HG02852 (cell line): ENCODE measurements at regions not wholly inside any gene's neighbourhood (a gene's known extent, or its start where the extent isn't known, plus 50 kb on each side); places are given as distances from the start of the nearest gene placed in this dataset.
"Not testable (repeated sequence)": the region's sequence is repeated elsewhere in the genome, so short reads cannot be mapped to it uniquely, and the experiment has no call there.

Experiments
- ATAC-seq: cut with Tn5 transposase; IDR thresholded peaks from one replicate; pipeline ENCODE4 v1.9.1; 2021; ENCODE audit warnings: mild to moderate bottlenecking, moderate library complexity; ENCODE audit not compliant: unreplicated experiment

- no peak for ATAC-seq
Measured at GRCh38 chr12:129959889-129960288, 56.1 kb upstream of the TMEM132D start.

DNA sequence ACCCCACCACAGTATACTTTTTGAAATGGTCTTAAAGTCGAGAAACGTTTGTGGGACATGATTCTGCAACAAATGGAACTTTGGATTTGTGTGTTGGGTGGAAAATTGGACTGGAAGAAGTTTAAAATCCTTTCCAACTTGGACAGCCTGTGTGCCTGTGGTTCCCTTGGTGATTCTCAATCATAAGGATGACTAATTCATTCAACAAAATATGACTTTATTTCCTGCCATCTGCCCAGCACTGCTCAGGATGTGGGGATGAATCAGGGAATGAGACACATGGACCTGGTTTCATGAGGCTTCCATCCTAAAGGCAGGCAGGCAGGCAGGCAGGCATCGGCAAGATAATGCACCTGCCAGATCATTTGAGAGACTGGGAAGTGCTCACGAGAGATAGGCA lies 57.3 kb upstream of the TMEM132D start:
- no peak for ATAC-seq

DNA sequence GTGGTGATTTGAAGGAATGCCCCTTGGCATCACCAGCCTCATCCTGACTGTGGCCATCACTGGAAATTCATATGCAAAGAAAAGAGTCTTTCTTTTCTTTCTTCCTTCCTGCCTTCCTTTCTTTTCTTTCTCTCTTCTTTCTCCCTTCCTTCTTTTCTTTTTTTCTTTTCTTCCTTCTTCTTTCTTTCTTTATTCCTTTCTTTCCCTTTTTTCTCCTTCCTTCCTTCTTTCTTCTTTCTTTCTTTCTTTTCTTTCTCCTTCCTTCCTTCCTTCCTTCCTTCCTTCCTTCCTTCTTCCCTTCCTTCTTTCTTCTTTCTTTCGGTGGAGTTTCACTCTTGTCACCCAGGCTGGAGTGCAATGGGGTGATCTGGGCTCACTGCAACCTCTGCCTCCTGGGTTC lies 58.0 kb upstream of the TMEM132D start:
- ATAC-seq = no peak

DNA sequence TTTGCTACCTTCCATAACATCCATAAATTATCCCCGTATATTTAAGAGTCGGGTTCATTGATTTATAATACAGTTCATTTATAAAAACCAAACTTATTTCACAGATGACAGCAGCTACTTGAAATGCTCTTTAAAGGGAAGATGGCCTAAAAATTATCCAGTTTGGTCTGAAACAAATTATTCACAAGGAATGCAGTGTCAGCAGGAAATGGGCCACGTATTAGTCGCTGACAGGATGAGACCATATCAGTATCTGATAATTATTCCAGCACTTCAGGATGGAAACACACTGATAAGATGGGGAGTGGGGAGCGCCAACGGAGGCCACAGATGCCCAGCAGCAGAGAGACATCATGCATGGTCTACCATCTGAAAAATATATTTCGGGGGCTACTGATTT lies 60.5 kb upstream of the TMEM132D start:
- ATAC-seq = no peak

DNA sequence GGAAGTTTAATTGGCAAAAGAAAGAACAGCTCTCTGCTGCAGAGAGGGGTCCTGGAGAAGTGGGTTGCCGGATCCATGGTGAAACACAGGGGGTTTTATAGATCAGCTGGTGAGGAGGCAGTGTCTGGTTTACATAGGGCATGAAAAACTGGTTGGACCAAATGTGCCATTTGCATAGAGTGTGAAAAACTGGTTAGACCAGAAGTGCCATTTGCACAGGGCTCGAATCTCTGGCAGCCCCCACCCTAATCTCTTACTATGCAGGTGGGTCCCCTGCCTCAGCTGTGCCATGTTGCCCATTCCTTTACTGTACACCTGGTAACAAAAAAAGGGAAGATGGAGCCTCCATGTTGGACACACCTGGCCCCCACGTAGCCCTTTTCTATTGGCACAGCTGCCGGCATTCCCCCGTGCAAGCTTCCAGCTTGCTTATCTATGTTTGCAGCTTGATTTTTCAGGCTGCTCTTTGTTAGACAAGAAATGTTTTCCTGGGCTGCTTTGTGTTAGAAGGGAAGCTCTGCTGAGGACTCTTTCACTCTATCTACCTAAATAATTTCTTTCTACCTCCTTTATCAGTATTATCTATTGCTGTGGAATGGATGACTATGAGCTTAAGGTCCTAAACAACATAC lies 61.1 kb upstream of the TMEM132D start:
- no peak for ATAC-seq

DNA sequence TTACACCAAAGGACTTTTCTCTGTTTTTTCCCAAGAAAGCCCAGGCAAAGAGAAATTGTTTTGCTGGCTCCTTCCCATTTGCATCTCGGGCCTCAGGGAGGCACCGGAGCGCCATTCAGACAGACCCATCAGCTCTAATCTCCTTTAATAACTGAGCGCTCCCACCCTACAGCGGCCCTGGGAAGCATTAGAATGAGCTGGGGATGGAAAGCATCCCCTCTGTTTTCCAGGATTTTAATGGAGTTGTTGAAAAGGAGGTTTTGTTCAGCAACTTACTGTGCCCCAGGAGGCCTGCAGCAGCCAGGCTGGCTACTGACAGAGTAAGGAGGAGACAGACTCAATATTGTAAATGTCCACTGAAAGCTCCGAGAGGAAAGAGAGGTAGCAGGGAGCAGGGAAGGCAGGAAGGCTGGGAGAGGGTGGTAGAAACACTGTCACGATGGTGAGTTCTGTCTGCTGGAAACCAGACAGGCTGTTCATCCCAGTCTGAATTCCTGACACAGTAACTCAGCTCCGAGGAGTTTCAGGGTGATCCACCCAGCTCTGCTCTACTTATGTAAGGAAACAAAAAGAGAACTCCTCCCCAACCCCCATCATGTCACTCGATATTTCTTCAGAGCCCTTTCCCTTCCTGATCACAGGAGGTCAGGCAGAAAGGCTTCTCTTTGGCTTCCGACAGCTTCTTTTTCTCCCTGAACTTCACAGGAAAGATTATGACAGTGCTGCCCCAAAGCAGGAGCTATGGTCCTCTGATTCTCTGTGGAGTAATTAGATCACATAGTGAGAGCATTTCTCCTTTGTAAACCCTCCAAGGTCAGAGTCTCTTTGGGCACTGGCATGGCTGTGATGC lies 62.5 kb upstream of the TMEM132D start:
- no peak for ATAC-seq

DNA sequence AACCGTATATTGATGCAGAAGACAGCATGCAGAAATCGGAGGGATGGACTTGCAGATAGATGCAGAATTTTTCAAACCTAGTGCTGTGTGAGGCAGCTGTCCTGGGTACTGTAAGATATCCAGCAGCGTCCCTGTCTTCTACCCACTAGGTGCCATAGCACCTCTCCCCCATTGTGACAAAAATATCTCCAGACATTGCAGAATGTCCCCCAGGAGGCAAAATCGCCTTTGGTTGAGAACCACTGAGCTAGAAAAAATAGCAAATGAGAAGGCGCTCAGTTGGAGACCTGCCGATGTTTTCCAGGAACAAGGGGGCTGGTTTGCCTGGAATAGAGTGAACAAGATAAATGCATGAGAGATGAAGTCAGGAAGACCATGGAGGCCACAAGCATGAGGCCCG lies 67.9 kb upstream of the TMEM132D start:
- ATAC-seq = no peak

DNA sequence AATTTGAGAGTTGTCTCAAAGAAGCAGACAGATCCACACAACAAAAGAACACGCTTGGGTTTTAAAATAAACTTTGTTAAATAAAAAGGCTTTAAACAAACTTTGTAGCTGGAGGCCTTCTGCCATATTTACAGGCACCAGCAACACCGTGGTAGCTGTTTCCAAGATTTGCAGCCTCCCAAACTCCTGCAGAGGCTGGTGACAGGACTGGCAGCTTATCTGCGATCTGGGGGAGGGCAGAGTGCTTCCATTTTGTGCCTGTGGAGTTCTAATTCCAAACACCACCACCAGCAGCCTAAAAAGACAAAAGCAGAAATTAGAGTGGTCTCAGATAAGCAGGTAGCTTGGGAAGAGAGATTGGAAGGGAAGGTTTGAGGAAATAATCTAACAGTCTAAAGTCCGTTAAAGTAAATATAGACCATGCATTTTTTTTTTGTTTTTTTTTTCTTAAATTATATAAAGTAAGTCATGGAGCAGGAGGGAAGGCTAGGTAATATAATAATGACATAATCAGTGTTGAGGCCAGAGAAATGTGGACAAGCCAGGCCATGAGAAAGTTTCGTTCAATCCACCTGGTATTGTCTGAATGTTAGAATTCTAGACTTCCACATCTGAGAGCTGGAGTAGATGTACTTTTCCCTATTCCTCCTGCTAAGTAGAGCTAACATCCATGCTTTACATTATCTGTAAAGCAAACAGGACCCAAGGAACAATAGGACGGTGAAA lies 69.6 kb upstream of the TMEM132D start:
- no peak for ATAC-seq

DNA sequence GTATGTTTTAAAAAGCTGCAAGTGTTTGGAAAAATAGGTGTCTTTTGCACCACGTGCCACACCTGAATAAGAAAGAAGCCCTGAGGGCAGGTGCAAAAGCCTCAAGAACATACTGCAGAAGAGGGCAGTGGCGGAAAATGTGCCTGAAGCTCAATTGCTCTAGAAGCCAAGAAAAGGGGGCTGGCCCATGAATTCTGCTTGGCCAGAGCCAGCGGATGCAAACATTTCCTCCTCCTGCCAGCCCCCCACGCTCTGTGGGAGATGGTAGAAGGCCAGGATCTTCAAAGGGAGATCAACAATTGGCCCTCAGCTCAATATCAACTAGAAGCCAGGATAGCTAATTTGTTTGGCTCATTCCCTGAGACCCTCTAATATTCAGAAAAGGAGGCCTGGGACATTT lies 80.3 kb upstream of the TMEM132D start:
- ATAC-seq = no peak

DNA sequence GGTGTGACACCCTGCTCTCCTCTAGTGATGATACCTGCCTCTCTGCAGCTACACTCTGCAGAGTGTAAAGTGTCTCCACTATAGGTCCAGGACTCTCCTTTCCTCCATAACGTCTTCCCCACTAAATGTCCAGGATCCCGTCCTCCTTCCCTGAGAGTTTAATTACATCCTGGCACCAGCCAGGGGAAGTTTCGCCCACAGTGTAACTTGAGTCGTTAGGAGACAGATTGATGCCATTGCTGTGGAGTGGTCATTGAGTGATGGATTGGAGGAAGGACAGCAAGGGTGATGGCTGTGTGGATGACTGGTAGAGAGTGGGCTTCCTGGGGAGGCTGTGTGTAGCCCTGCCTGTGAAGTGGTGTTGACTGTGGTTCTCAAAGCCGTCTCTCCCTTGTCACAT lies 84.0 kb upstream of the TMEM132D start:
- ATAC-seq = no peak

- ATAC-seq = no peak
Measured at GRCh38 chr12:129994634-129995033, 90.8 kb upstream of the TMEM132D start.

GRCh38 chr12:129997239-129997638 lies 93.4 kb upstream of the TMEM132D start:
- no peak for ATAC-seq

- not testable (repeated sequence) for ATAC-seq
Measured at GRCh38 chr12:130004310-130004877, 100.6 kb upstream of the TMEM132D start.

- ATAC-seq = no peak
Measured at GRCh38 chr12:130007771-130008170, 103.9 kb upstream of the TMEM132D start.

- ATAC-seq = no peak
Measured at GRCh38 chr12:130008241-130008640, 104.4 kb upstream of the TMEM132D start.

DNA sequence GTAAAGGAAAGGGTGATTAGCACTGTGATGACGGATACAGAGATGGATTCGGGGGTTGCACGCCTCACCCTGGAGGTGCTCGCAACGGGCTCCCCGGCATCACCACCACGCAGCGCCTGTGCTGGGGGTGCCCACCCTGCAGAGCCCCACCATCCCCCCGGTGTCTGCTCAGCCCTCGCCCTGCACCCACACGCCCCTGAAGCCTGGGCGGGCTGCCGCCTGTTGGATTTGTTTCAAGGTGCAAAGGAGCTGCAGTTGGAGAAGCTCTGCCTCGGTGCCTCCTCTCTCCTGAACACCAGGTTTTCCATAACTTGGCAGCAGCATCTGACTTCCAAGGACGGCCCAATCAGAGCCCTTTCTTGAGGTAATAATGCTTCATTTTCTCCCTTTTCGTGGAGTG lies 106.1 kb upstream of the TMEM132D start:
- no peak for ATAC-seq

DNA sequence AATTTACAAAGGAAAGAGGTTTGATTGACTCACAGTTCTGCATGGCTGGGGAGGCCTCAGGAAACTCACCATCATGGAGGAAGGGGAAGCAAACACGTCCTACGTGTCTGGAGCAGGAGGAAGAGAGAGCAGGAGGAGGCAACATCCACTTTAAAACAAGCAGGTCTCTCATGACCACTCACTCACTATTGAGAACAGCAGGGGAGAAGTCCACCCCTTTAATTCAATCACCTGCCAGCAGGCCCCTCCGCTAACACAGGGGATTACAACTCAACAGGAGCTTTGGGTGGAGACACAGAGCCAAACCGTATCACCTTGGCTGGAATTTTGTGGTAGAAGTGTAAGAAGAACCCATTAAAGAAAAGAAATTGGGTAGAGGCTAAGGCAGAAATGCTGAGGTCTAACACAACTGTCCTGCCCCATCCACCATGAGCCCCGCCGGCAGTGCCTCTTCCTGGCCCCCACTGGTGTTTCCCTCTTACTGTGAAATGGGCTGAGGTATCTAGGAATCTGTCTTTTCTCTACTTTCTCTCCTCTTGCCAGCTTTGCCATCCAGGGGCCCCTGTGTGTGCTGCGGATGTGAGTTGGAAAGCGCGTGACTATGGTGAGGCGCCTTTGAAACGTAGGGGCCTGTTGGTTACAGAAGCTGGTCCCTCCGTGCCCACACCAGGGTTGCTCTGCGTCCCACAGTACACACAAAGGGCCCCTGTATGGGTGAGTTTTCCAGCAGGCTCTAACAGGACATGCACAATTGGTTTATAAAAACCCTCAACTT lies 108.0 kb upstream of the TMEM132D start:
- ATAC-seq = no peak

GRCh38 chr12:130013771-130014484 lies 110.1 kb upstream of the TMEM132D start:
- ATAC-seq = no peak

DNA sequence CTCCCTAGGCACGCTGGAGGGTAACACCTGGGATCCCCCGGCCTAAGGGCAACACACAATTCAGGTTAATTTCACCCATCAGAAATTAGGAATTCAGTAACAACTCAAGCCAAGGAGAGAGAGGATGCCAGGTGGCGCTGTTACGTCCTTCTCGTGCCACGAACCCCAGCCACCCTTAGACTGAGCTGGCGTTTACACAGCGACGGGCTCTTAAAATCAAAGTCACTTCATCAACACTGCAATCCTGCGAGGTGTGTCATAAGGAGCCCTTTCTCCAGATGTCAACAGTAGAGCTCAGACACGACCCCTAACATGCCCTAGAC lies 110.6 kb upstream of the TMEM132D start:
- no peak for ATAC-seq

DNA sequence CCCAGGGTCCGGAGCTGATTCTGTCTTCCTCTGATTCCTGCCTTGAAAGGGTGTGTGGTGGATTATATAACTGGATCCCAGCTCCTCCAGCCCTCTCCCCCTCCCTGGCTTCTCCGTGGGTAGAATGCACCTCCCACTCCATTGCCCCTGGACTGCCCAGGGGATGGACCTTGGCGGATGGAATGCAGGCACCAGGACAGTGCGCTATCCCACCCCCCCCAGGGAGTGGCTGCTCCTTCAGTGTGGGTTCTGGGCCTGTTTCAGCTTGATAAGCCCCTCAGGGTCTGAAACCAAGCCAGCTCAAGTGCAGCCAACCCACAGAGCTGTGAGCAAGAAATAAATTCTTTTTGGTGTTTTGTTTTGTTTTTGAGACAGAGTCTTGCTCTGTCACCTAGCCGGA lies 112.4 kb upstream of the TMEM132D start:
- no peak for ATAC-seq
